ENCODE measurements at regions not wholly inside any gene's neighbourhood (a gene's known extent, or its start where the extent isn't known, plus 50 kb on each side); places are given as distances from the start of the nearest gene placed in this dataset.
"Not testable (repeated sequence)": the region's sequence is repeated elsewhere in the genome, so short reads cannot be mapped to it uniquely, and the experiment has no call there.

DNA sequence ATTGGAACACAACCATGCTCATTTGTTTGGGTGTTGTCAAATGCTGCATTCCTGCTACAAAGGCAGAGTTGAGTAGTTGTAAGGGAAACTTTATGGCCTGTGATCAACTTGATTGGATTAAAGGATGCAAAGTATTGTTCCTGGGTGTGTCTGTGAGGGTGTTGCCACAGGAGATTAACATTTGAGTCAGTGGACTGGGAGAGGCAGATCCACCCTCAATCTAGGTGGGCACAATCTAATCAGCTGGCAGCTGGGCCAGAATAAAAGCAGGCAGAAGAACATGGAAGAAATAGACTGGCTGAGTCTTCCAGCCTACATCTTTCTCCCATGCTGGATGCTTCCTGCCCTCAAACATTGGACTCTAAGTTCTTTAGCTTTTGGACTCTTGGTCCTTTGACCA, 145.6 kb upstream of the LMCD1 start:
- DNase-seq (ENCODE audit: low read depth): not testable (repeated sequence)

DNA sequence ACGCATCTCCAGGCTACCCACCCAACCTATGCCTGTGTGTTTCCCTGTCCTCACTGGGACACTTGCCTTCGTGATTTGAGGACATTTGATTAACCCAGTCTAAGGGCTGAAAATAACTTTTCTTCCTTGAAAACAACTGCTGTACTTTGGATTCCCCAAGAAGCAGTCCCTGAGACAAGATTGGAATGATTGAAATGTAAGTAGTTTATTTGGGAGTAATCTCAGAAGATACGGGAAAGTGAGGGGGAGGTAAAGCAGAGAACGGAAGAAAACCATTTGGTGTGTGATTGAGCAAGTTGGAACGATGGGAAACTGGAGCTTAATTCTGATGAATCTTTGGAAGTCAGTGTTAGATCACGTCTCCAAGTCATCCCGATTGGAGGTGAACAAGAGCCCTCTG, 143.8 kb upstream of the LMCD1 start:
- no peak for DNase-seq (ENCODE audit: low read depth)

DNA sequence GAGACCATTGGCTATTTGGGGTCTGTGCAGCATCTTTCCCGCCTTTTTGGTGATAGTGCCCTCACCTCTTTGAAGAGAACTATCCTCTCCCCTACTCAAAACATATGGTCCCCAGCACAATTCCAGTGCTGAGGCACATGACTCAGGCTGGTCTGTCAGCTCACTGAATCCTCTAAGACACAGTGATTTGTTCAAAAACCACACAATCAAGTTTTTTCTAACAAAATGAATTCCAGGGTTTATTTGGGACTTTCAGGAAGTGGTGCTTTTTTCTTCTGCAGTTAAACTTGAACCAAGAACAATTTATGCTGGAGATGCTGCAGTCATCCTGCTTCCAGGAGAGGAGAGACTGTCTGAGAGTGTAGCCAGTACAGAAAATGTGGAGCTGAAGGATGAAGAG, 142.5 kb upstream of the LMCD1 start:
- DNase-seq (ENCODE audit: low read depth): no peak

DNA sequence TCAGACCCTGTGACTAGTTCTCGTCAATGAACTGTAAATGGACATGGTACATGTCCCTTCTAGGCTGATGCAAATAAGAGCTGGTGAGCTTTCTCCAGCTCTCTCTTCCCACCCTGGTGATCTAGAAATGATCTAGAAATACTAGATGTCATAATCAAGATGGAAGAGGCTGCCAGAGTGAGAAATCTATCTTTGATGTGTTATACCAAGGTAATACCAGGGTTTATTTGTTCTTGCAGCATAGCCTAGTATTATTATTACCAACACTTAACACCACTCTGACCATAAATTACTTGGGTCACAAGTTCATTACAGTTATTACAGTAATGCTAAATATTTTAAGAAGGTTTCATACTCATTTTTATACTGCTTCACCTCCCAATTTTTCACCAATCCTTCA, 138.4 kb upstream of the LMCD1 start:
- DNase-seq (ENCODE audit: low read depth): no peak

DNA sequence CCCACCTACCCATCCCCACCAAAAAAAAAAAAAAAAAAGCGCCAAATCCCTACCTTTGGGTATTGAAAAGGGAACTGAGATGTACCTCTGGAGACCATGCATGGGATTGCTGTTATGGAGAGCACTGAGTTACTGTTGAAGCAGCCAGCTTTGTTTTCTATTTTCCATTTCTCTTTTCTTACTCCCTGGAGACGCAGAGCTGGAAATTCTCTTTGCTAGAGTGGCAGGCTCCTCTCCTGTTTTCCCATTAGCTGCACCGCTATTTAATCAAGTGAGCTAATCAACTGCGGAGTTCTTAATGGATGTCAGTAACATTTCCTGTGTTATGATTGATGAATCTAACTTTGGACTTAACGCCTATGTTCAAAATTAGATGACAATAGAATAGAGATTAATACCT, 136.1 kb upstream of the LMCD1 start:
- DNase-seq (ENCODE audit: low read depth): no peak

DNA sequence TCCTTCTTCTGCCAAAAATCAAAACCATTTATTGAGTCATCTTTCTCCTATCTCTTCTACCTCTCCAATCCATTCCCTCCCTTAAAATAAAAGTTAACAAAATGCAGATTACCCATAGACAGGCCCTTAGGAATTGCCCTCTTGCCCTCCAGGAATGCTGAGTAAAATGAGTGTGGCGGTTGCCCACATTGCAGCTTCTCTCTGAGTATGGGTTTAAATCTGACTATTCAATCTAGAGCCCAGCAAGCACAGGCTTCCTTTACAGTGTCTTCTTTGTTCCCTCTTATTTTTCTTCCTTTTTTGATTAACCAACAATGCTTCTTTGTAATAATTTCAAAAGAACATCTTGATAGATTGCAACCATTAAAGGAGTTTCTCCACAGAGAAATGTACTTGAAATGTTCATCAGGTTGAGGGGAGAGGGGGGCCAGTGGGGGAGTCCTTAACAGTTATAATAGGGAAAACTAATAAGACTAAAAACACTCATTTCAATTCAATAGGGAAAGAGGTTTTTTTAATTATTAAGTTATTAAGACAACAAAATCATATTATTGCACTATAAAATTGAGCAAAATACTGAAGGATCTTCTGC, 135.3 kb upstream of the LMCD1 start:
- no peak for DNase-seq (ENCODE audit: low read depth)

DNA sequence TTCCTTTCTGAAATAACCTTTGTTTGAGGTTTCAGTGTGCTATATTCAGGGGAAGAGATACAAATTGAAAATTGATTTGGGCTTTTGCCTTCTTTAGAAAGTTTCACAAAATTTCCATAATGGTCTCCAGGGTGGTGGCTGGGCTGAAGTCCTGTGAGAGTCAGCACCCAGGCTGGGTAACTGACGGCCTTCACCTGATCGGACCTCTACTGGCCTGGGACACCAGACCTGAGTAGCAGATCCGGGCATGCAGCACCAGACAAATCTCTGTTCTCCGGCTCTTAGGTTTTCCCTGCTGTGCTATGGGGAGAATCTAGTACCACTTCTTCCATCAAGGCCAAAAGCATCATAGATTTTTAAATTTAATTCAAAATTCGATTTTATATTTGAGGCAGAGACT, 133.0 kb upstream of the LMCD1 start:
- no peak for DNase-seq (ENCODE audit: low read depth)

DNA sequence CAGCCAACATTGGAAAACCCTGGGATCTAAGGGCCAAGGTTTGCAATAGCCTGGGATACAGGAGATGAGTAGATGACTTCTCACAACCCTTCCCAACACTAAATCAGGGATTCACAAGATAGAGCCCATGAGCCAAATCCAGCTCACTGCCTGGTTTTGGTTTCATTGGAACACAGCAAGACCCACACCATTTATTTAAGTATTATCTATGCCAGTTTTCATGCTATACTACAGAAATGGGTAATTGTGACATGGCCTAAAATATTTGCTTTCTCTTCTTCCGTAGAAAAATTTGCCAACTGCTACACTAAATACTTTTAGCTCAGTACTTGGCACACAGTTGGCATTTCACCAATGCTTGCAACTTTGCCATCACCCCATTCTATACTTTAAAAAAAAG, 132.0 kb upstream of the LMCD1 start:
- no peak for DNase-seq (ENCODE audit: low read depth)

DNA sequence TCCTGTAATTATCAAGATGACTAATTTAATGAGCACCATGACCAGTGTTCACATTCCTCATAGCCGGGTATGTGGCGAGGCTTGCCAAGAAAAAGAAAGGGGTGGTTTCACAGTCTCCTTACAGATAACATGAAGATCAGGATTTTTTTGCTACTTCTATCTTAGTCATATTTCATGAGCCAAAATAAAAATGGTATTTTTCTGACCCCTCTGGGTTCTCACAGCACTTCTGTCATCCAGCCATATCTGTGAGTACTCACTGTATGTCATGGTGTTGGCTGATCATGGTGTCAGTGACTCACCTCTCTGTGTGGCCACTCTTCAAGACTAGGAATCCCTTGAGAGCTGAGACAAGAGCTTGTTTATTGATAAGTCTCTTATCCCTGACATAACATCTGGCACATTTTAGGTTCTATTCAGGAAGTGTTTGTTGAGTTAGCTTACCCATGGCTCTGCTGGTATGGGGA, 130.5 kb upstream of the LMCD1 start:
- DNase-seq (ENCODE audit: low read depth): no peak

DNA sequence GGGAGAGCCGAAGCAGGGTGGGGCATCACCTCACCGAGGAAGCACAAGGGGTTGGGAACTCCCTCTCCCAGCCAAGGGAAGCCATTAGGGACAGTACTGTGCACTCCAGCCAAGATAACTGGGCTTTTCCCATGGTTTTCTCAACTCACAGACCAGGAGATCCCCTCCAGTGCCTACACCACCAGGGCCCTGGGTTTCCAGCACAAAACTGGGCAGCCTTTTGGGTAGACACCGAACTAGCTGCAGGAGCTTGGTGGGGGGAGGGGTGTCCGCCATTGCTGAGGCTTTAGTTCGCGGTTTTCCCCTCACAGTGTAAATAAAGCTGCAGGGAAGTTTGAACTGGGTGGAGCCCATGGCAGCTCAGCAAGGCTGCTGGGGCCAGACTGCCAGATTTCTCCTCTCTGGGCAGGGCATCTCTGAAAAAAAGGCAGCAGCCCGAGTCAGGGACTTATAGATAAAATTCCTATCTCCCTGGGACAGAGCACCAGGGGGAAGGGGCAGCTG, 129.6 kb upstream of the LMCD1 start:
- no peak for DNase-seq (ENCODE audit: low read depth)

DNA sequence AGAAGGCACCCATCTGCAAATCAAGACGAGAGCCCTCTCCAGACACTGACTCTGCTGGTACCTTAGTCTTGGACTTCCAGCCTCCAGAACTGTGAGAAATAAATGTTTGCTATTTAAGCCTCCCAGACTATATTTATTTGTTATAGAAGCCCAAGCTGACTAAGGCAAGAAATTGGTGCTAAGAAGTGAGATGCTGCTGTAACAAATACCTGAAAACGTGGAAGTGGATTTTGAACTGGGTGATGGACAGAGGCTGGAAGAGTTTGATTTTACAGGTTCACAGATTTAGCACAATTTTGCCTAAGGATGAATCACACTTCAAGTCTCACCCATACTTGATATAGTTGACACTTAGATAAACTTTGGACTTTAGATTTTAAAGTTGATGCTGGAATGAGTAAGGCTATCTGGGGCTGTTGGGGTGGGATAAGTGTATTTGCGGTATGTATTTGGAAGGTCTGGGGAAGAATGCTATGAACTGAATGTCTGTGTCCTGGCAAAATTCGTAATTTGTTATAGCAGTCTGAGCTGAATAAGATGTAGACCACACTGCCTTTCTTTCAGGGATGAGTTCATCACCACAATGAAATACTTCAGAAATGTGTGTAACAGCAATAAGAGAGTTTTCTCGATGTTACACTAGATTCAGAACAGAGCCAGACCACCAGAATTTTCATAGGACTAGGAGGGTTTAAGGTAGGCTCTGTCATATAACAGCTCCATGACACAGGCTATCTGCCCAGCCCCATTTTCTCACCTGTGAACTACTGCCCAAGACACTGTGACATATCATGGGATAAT, 120.5 kb upstream of the LMCD1 start:
- DNase-seq (ENCODE audit: low read depth): no peak

DNA sequence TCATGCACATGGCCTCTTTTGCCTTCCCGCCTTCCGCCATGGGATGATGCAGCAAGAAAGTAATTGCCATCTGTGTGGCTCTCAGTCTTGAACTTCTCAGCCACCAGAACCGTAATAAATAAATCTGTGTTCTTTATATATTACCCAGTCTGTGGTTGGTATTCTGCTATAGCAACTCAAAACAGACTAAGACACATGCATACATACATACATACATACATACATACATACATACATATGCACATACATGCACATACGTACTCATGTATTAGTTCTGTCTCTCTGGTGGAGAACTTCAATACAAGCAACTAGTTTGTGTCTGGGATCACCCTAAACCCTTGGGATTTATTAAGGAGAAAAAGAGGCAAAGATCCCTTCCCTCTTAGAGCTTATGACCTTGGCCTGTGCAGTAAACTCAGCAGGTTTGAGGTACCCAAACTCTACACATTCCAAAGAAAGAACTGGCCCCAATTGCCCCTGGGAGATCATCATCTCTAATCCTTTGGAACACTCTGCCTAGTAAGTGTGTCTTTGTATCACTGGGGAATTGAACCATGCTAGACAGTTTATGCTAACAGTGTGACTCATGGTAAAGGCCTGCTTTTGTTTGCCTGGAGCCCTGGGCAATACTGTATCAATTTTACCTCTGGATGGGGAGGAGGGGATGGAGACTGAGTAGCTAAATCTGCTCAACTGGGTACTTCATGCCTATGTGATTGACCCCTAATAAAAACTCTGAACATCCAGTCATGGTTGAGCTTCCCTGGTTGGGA, 115.6 kb upstream of the LMCD1 start:
- DNase-seq (ENCODE audit: low read depth): no peak

DNA sequence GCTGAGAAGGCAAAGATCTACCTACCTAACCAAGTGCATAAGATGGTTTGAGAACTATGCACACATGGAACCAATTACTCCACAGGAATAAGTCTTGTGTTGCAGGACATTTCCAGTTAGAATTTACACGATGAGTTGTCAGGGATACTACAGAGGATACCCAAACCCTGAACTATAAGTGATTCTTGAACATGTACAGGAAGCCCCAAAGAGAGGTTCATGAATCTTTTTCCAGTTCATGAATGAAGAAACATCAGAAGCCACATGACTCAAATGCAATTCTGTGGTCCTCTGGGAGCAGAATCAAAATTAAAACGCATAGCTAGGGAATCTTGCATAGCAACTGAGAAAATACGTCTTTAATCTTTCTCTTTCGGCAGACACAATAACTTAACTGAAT, 114.1 kb upstream of the LMCD1 start:
- DNase-seq (ENCODE audit: low read depth): no peak

DNA sequence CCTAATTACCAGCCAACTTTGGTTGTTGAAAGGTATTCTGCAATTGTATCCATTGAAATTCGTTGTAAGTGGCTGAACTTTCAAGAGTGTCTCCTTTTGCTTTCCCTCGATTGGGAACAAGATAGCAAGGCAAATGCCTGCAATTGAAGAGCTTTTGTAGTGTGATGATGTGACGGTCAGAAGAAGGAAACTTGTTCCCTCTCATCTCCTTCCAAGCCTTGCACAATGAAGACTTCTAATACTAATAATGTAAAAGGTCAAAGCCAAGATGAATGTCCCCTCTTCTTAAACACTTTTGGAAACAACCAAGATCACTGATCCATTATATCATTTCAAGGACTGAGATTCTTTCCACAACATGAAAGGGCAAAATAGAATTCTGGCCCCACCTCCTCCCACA, 101.9 kb upstream of the LMCD1 start:
- DNase-seq (ENCODE audit: low read depth): no peak

DNA sequence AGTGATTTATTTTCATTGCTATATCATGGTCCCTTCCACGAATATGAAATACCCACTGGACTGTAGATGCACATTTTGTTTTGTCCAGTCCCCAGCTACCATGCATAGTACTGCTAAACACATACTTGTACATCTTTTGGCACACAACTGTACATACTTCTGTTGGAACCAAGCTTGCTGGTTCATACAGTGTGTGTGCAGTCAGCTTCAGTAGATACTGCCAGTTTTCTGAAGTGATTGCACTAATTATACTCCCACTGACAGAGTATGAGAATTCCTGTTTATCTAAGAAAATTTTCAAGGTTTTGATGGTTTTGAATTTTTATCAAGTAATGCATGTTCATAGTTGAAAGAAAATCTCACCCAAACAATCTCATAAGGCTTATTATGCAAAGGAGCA, 100.7 kb upstream of the LMCD1 start:
- DNase-seq (ENCODE audit: low read depth): no peak

DNA sequence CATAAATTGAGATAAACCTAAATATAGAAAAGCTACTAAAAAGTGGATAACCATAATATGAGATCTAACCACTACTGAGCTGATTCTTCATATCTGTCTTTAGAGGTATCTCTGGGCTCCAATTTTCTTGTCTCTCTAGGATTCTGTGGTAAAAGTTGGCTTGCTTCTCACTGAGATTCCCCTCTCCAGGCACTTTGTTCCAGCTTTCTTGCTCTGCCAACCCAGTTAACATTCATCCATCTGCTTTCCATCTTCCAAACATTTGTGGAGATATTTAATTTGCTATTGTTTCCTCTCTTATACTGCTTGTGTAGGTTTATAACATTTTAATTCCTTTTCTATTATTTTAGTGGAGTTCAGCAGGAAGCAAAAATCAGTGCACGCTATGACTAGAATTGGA, 97.6 kb upstream of the LMCD1 start:
- DNase-seq (ENCODE audit: low read depth): no peak

DNA sequence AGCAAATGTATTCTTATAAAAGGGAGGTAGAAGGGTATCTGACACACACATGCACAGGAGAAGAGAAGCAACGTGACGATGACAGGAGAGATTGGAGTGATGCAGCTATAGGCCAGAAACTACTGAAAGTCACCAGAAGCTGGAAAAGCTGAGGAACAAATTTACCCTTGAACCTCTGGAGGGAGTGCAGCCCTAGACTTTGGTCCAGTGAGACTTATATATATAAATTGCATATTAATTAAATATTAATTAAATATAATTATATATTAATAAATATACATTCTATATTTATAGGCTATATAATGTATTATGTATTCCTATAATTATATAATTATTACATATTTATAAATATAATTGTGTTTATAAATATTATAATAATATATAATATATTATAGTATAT, 96.5 kb upstream of the LMCD1 start:
- no peak for DNase-seq (ENCODE audit: low read depth)

DNA sequence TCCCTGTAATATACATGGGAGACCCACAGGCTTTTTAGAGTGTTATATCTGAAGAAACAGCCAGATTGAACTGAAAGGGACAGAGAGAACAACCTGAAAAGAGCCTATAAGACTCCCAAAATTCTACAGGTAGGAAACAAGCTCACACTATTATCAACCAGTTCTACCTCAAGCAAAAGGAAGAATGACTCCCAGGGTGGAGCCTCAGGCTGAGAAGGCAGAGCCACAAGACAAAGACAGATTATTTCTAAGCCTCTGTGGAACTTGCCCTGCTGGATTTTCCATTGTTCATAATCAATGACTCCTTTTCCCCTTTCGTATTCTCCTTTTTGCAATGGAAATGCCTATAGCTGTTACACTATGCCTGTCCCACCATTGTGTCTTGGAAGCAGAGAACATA, 95.1 kb upstream of the LMCD1 start:
- no peak for DNase-seq (ENCODE audit: low read depth)

DNA sequence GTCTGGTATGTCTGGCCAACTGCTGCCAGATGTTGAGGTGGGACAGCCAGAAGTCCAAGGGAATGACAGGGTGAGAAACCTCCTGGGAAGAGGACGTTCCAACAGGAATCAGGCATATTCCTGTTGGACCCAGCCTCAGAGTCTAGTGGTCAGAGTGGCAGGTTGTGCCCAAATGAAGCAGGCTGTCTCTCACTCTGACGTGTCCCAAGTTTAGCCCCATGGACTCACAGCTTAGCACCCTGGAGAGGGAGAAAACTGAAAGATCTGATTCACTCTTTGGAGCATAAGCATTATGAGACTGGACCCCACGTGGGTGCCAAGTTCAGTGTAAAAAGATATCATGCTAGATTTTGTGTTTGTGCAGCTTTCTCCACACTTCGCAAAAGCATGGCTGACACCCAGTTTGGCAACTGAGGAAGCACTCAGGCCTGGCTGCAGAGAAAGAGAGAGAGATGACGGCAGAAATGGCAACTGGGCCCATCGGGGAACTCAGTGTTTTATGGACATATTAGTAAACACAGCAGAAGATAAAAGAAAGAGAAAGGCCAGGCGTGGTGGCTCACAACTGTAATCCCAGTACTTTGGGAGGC, 88.2 kb upstream of the LMCD1 start:
- no peak for DNase-seq (ENCODE audit: low read depth)

DNA sequence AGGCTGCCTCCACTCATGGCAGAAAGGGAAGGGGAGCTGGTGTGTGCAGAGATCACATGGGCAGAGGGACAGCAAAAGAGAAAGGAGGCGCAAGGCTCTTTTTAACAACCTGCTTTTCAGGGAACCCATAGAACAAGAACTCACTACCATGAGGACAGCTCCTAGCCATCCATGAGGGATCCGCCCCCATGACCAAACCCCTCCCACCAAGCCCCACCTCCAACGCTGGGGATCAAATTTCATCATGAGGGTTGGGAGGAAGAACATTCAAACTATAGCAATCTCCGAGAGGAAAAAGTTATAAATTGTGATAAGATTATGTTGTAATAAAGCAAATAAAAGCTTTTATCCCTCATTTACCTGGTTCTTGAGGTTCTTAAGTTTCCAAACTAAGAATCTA, 84.7 kb upstream of the LMCD1 start:
- DNase-seq (ENCODE audit: low read depth): no peak

DNA sequence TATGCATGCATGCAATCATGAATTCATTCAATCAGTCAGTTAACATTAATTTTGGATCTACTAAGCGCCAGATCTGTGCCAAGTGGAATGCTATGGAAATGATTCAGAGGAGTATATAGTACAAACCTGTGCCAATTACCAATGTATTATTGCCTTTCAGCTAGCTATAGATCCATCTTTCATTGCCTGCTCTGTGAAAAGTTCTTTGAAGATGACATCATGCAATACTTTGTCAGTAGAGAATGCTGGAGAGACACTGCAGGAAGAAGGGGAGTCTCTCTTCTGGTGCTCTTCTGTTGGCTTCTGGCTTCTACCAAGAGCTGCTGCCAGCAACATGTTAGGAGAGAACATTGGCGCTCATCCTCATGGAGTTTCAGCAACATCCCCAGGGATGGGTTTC, 81.0 kb upstream of the LMCD1 start:
- no peak for DNase-seq (ENCODE audit: low read depth)

DNA sequence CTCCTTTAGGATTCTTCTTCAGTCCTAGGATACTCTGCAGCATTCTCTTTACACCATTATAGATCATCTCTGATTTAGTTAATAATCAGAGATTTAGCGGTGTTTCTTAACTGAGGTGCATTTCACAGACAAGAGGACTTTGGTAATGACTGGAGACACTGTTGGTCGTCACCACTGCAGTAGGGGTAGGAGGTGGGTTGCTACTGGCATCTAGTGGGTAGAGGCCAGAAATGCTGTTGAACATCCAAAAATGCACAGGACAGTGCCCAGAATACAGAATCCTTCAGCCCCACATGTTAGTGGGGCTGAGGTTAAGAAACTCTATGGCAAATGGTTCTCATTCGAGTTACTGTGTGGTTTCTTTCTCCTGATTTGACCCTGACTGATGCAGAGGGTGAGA, 80.4 kb upstream of the LMCD1 start:
- DNase-seq (ENCODE audit: low read depth): no peak

DNA sequence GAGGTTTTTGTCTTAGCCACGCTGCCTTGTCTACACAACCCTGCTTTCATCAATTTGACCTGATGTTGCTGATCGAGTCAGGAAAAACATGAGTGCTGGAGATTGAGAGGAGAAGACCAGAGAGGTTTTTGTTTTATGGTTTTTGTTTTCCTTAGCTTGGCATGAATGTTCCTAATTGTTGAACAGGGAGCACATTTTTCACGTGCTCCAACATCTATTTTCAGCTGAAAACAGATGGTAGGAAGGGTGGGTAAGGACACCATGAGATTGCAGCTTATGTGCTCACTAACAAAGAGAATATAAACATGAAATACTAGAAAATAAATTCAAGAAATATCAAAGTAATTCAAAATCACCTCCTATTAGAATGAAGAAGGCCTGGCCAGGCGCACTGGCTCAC, 79.9 kb upstream of the LMCD1 start:
- no peak for DNase-seq (ENCODE audit: low read depth)

Data from activated T-cell treated with anti-CD3 and anti-CD28 coated beads for 48 hours (primary cell).